Forelimb muscle (tissue), 1 donor: ENCODE measurements at regions not wholly inside any gene's neighbourhood (a gene's known extent, or its start where the extent isn't known, plus 50 kb on each side); places are given as distances from the start of the nearest gene placed in this dataset.

Experiments
- DNase-seq: peaks from one replicate; pipeline ENCODE4 v3.0.0-alpha.2; 2013; ENCODE audit warnings: low read depth

GRCh38 chr10:120960725-120961124 is 109.6 kb downstream of the WDR11 start:
- no peak for DNase-seq

GRCh38 chr10:120961795-120962755 is 110.9 kb downstream of the WDR11 start:
- DNase-seq: no peak

GRCh38 chr10:120962756-120963593 is 111.8 kb downstream of the WDR11 start:
- DNase-seq: no peak

GRCh38 chr10:120963594-120964220 is 112.5 kb downstream of the WDR11 start:
- no peak for DNase-seq

- no peak for DNase-seq
These were observed 115.5 kb downstream of the WDR11 start for GRCh38 chr10:120966657-120967045.

- DNase-seq: no peak
These were observed 118.1 kb downstream of the WDR11 start for GRCh38 chr10:120969219-120969645.

GRCh38 chr10:120970595-120971529 is 119.7 kb downstream of the WDR11 start:
- DNase-seq: no peak

- DNase-seq: no peak
These were observed 120.5 kb downstream of the WDR11 start for GRCh38 chr10:120971671-120972070.

GRCh38 chr10:120972259-120972658 is 121.1 kb downstream of the WDR11 start:
- DNase-seq: no peak

GRCh38 chr10:120975072-120975867 is 124.1 kb downstream of the WDR11 start:
- DNase-seq: no peak

GRCh38 chr10:120975868-120976225 is 124.7 kb downstream of the WDR11 start:
- DNase-seq: no peak

GRCh38 chr10:120977897-120978296 is 126.7 kb downstream of the WDR11 start:
- DNase-seq: no peak

GRCh38 chr10:120978589-120979252 is 127.6 kb downstream of the WDR11 start:
- no peak for DNase-seq

GRCh38 chr10:120979435-120980278 is 128.5 kb downstream of the WDR11 start:
- no peak for DNase-seq

GRCh38 chr10:120980279-120981255 is 129.4 kb downstream of the WDR11 start:
- no peak for DNase-seq

- DNase-seq: no peak
These were observed 130.6 kb downstream of the WDR11 start for GRCh38 chr10:120981601-120982391.

- DNase-seq: no peak
These were observed 131.3 kb downstream of the WDR11 start for GRCh38 chr10:120982507-120982906.
